ENCODE measurements at regions not wholly inside any gene's neighbourhood (a gene's known extent, or its start where the extent isn't known, plus 50 kb on each side); places are given as distances from the start of the nearest gene placed in this dataset.

DNA sequence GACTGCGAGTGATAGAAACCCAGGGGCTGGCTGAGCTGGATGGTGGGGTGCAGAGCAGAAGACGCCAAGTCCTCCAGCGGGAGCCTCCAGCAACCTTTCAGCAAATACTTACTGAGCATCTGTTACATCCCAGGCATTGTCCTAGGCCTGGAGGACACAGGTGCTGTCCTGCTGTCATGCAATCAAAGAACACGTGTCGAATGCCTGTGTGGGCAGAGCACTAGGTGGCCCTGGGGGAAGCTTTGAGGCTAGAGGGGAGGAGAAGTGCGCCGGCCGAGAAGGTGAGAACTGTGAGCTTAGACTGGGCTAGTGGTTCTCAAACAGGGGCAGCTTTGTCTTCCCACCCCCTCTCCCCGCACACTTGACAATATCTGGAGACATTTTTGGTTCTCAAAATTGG lies 233.6 kb downstream of the BMP7 start:
- POLR2A ChIA-PET, result interaction anchor here (0.9 kb wide), 1 partner anchor 15 kb away, joined by 3 read pairs; no protein-coding TSS in a partner anchor
- no peak for DNase-seq (ENCODE audit: extremely low spot score)
- TF ChIP-seq HDGF (IDR thresholded peaks at IDR 0.05; ENCODE audit: borderline replicate concordance) (no peak), BHLHE40 (IDR thresholded peaks at IDR 0.05; ENCODE audit: borderline replicate concordance) (no peak)
- CTCF ChIA-PET, result no interaction called here

- POLR2A ChIA-PET, result no interaction called here
These were observed 232.4 kb downstream of the BMP7 start for GRCh38 chr20:57034001-57034400.

DNA sequence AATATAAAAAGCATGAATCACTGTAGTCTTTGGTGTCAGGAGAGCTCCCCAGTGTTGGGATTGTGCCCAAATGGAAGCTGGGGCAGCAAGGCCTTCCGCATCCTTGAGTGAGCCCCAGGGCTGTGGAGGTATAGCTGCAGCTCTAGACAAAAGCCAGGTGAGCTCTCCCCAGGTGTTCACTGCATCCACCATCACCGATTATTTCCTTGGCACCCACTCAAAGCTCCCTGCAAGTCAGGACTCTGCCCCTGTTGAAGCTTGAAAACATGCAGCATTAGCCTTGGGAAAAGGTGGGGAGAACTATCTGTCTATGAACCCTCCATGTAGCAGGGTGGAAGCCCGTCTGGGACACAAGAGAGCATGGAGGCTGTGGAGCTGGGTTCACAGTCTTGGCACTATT lies 228.8 kb downstream of the BMP7 start:
- CTCF ChIA-PET, result no interaction called here
- POLR2A ChIA-PET, result no interaction called here

More at GRCh38 chr20:57034001-57034400, 232.4 kb downstream of the BMP7 start:
- TF ChIP-seq BHLHE40 (IDR thresholded peaks at IDR 0.05; ENCODE audit: borderline replicate concordance) (no peak), L3MBTL2 (conservative IDR thresholded peaks at IDR 0.05) (no peak), SUZ12 (IDR thresholded peaks at IDR 0.05) (no peak), ARNT (IDR thresholded peaks at IDR 0.05) (no peak), CTBP1 (IDR thresholded peaks at IDR 0.05; ENCODE audit: borderline replicate concordance) (no peak), FOXA1 (IDR thresholded peaks at IDR 0.05) (no peak), NFRKB (IDR thresholded peaks at IDR 0.05) (no peak), SP1 (IDR thresholded peaks at IDR 0.05) (no peak), LEF1 (IDR thresholded peaks at IDR 0.05; ENCODE audit: borderline replicate concordance) (no peak), HDGF (IDR thresholded peaks at IDR 0.05; ENCODE audit: borderline replicate concordance) (no peak), FOXM1 (IDR thresholded peaks at IDR 0.05; ENCODE audit: borderline replicate concordance) (no peak), ZNF384 (IDR thresholded peaks at IDR 0.05) (no peak), FOXK2 (IDR thresholded peaks at IDR 0.05) (no peak), TARDBP (IDR thresholded peaks at IDR 0.05) (no peak), ELF4 (IDR thresholded peaks at IDR 0.05) (no peak)
- TF ChIP-seq, protein P1, sequence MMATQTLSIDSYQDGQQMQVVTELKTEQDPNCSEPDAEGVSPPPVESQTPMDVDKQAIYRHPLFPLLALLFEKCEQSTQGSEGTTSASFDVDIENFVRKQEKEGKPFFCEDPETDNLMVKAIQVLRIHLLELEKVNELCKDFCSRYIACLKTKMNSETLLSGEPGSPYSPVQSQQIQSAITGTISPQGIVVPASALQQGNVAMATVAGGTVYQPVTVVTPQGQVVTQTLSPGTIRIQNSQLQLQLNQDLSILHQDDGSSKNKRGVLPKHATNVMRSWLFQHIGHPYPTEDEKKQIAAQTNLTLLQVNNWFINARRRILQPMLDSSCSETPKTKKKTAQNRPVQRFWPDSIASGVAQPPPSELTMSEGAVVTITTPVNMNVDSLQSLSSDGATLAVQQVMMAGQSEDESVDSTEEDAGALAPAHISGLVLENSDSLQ (IDR thresholded peaks at IDR 0.05), result no peak
- CTCF ChIA-PET, result no interaction called here
- DNase-seq (ENCODE audit: extremely low spot score), result no peak

GRCh38 chr20:57038608-57039440 lies 227.6 kb downstream of the BMP7 start:
- TF ChIP-seq ZNF384 (IDR thresholded peaks at IDR 0.05) (no peak), BHLHE40 (IDR thresholded peaks at IDR 0.05; ENCODE audit: borderline replicate concordance) (no peak), NFRKB (IDR thresholded peaks at IDR 0.05) (no peak), L3MBTL2 (conservative IDR thresholded peaks at IDR 0.05) (no peak), CTBP1 (IDR thresholded peaks at IDR 0.05; ENCODE audit: borderline replicate concordance) (no peak), FOXM1 (IDR thresholded peaks at IDR 0.05; ENCODE audit: borderline replicate concordance) (no peak), TARDBP (IDR thresholded peaks at IDR 0.05) (no peak), FOXK2 (IDR thresholded peaks at IDR 0.05) (no peak), FOXA1 (IDR thresholded peaks at IDR 0.05) (no peak), LEF1 (IDR thresholded peaks at IDR 0.05; ENCODE audit: borderline replicate concordance) (no peak), ELF4 (IDR thresholded peaks at IDR 0.05) (no peak), SUZ12 (IDR thresholded peaks at IDR 0.05) (no peak), SP1 (IDR thresholded peaks at IDR 0.05) (no peak), ARNT (IDR thresholded peaks at IDR 0.05) (no peak), HDGF (IDR thresholded peaks at IDR 0.05; ENCODE audit: borderline replicate concordance) (no peak)
- TF ChIP-seq, protein P1 (IDR thresholded peaks at IDR 0.05), result no peak
- ChIA-PET POLR2A (no interaction called here), CTCF (no interaction called here)
- DNase-seq (ENCODE audit: extremely low spot score), result no peak

More for the DNA sequence above, 228.8 kb downstream of the BMP7 start:
- TF ChIP-seq FOXA1 (IDR thresholded peaks at IDR 0.05) (no peak), ARNT (IDR thresholded peaks at IDR 0.05) (no peak), SP1 (IDR thresholded peaks at IDR 0.05) (no peak), FOXM1 (IDR thresholded peaks at IDR 0.05; ENCODE audit: borderline replicate concordance) (no peak), HDGF (IDR thresholded peaks at IDR 0.05; ENCODE audit: borderline replicate concordance) (no peak), ZNF384 (IDR thresholded peaks at IDR 0.05) (no peak), FOXK2 (IDR thresholded peaks at IDR 0.05) (no peak), CTBP1 (IDR thresholded peaks at IDR 0.05; ENCODE audit: borderline replicate concordance) (no peak), TARDBP (IDR thresholded peaks at IDR 0.05) (no peak)
- TF ChIP-seq, protein P1 (IDR thresholded peaks at IDR 0.05), result no peak
- no peak for DNase-seq (ENCODE audit: extremely low spot score)

- DNase-seq (ENCODE audit: extremely low spot score), result no peak
- POLR2A ChIA-PET, result no interaction called here
- CTCF ChIA-PET, result no interaction called here
- no peak for TF ChIP-seq BHLHE40 (IDR thresholded peaks at IDR 0.05; ENCODE audit: borderline replicate concordance)
These were observed 226.0 kb downstream of the BMP7 start for GRCh38 chr20:57040466-57040865.

GRCh38 chr20:57040924-57041323 lies 225.5 kb downstream of the BMP7 start:
- no peak for DNase-seq (ENCODE audit: extremely low spot score)
- ChIA-PET CTCF (no interaction called here), POLR2A (no interaction called here)
- TF ChIP-seq FOXK2 (IDR thresholded peaks at IDR 0.05) (no peak), CTBP1 (IDR thresholded peaks at IDR 0.05; ENCODE audit: borderline replicate concordance) (no peak), ZNF384 (IDR thresholded peaks at IDR 0.05) (no peak), SP1 (IDR thresholded peaks at IDR 0.05) (no peak)
- TF ChIP-seq, protein P1 (IDR thresholded peaks at IDR 0.05), result peak; percentile 85

All from HEK293T (cell line).